Kidney tubule cell (primary cell): ENCODE measurements at regions not wholly inside any gene's neighbourhood (a gene's known extent, or its start where the extent isn't known, plus 50 kb on each side); places are given as distances from the start of the nearest gene placed in this dataset.
"Not testable (repeated sequence)": the region's sequence is repeated elsewhere in the genome, so short reads cannot be mapped to it uniquely, and the experiment has no call there.

Experiments
- DNase-seq: peaks from one replicate; pipeline ENCODE4 v3.0.0-alpha.2; 2018; ENCODE audit warnings: low spot score

DNA sequence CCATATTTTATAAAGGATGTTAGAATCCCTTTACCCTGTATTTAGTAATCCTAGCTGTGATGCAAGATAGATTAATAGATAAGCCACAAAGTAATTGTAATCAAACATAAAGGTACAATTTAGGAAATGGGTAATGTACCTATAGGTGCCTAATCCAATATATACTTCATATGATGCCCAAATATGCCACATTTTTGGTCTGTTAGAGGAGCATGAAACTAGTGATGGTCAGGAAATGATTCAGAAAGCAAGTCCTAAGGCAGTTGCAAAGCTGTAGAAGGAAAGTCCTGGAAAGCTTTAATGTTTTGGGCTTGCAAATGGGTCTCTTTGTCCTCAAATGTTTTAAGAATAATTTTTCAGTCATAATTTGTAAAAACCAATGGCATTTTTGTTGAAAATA, 76.6 kb upstream of the PTPRK start:
- DNase-seq = no peak

GRCh38 chr6:128595544-128595943, 75.1 kb upstream of the PTPRK start:
- DNase-seq = no peak

GRCh38 chr6:128586095-128586494, 65.7 kb upstream of the PTPRK start:
- DNase-seq = no peak

- no peak for DNase-seq
Measured at GRCh38 chr6:128580224-128581110, 60.1 kb upstream of the PTPRK start.

DNA sequence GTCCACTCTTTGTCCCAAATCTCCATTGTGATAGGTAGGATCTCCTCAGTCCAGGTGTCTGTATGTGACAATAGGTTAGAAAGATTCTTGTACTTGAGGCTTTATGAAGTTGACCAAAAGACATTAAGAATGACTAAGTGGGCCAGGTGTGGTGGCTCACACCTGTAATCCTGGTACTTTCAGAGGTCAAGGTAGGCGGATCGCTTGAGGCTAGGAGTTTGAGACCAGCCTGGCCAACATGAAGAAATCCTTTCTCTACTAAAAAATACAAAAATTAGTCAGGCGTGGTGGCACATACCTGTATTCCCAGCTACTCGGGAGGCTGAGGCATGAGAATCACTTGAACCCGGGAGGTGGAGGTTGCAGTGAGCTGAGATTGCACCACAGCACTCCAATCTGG, 54.9 kb upstream of the PTPRK start:
- not testable (repeated sequence) for DNase-seq

DNA sequence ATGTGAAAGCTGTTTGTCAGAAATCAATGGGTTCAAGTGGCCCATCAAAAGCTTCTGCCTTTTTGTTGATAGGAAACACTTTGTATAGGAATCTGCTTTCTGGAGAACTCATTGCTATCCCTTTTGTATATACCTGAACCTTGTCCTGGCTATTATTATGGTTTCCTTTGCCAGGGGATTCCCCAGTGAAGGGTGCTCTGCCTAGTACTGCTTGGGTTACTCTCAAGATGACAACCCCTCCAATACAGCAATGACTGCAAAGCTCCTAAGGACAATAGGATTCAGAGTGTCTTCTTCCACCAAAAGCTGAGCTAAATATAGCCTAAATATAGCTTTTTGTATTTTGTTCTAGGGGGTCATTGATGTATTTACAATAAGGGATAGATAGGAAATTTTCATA, 54.0 kb upstream of the PTPRK start:
- DNase-seq = peak; percentile 6

DNA sequence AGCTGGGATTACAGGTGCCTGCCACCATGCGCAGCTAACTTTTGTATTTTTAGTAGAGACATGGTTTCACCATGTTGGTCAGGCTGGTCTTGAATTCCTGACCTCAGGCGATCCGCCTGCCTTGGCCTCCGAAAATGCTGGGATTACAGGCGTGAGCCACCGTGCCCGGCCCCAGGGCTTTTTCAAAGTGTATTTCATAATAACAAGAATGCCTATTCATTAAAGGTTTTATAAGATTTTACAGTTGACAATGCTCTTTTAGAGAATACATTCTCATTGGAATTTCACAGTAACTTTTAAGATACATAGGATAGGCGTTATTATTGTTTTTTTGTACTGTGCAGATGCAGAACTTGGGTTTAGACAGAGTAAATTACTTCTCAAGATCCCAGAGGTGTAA, 52.6 kb upstream of the PTPRK start:
- DNase-seq = no peak

GRCh38 chr6:128572294-128572693, 51.9 kb upstream of the PTPRK start:
- DNase-seq = no peak

- peak; percentile 62 for DNase-seq
Measured at GRCh38 chr6:128570680-128571063, 50.3 kb upstream of the PTPRK start.

DNA sequence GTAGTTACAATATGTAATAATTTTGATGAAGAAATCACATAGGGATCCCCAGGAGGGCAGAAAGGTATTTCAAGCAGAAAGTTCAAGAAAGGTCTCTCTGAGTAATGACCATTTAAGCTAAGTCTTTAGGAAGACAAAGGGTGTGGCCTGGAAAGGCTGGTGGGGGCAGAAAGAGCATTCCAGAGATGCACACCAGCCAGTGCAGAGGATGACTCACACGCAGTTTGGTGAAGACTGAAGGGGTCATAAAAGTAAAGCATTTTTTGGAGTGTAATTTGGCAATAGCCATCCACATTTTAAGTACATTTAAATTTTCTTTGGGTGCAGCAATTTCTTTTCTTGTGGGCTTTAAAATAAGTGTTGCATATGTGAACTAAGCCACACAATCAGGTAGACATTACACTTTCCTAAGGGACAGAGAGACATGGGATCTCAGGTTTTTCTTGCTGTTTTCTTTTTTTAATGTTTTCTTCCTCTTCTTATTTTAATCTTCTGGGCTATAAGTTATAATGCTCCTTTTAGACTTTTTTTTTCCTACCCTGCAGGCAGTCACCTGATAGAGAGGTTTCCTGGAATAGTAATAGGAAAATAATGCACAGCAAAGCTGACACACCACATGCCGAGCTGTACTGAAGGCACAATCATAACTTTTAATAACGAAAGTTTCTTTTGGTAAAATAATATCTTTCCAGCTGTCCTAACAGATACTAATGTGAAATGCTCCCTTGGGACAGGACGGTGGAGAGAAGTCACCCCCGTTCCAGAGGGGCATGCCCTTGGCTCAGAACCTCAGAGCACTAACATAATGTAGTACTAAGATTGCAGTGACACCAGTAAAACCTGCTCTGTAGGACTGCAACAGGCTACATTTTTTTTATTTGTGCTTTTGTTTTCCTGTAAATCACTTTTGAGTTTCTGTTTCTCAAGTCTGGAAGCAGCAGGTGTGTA, 49.6 kb upstream of the PTPRK start:
- peak; percentile 93 for DNase-seq
